CD4-positive, CD25-positive, alpha-beta regulatory T cell (primary cell): ENCODE measurements at regions not wholly inside any gene's neighbourhood (a gene's known extent, or its start where the extent isn't known, plus 50 kb on each side); places are given as distances from the start of the nearest gene placed in this dataset.
A peak's percentile ranks its signal among the peaks of the same experiment; 100 is the strongest.

Experiments used
- ATAC-seq, 2 donors: fragments of 150-1000 bp; cut with Tn5 transposase; one replicate each; pipeline ENCODE4 v1.10.0; 2021; ENCODE audit warnings: low read depth in 2 of 2, moderate number of reproducible peaks in 2 of 2, moderate library complexity in 1 of 2
- DNase-seq, 3 donors: peaks; one replicate each; pipeline versions ENCODE4 v3.0.0 to v3.0.0-alpha.2; 2012 to 2022; ENCODE audit warnings: mixed read lengths in 1 of 3
- H3K27ac ChIP-seq: one replicate; pipeline ENCODE4 v1.7.0; 2013; ENCODE audit warnings: mild to moderate bottlenecking, low read length; ENCODE audit not compliant: insufficient read depth, poor library complexity, severe bottlenecking
- H3K27me3 ChIP-seq: one replicate; pipeline ENCODE4 v1.7.0; 2013; ENCODE audit warnings: low read length; ENCODE audit not compliant: control insufficient read depth, insufficient read depth
- H3K36me3 ChIP-seq: one replicate; pipeline ENCODE4 v1.7.0; 2013; ENCODE audit warnings: mild to moderate bottlenecking, low read length, moderate library complexity; ENCODE audit not compliant: control insufficient read depth, insufficient read depth
- H3K4me1 ChIP-seq: 2 replicates; pipeline ENCODE4 v1.7.0; 2013; ENCODE audit warnings: mild to moderate bottlenecking, low read length; ENCODE audit not compliant: insufficient read depth, control insufficient read depth, poor library complexity, severe bottlenecking
- H3K4me3 ChIP-seq: one replicate; pipeline ENCODE4 v1.7.0; 2013; ENCODE audit warnings: low read depth, mild to moderate bottlenecking, low read length, moderate library complexity
- H3K9me3 ChIP-seq, 2 experiments: 1 replicate in 1 of 2; 2 replicates in 1 of 2; pipeline ENCODE4 v1.7.0; 2013; ENCODE audit warnings: low read length in 2 of 2, mild to moderate bottlenecking in 1 of 2, moderate library complexity in 1 of 2; ENCODE audit not compliant: control insufficient read depth in 2 of 2
- H3K27ac Mint-ChIP-seq, 3 donors: one replicate each; pipeline ENCODE4 v1.8.0; 2020 to 2022; ENCODE audit warnings: mild to moderate bottlenecking in 3 of 3, mixed read lengths in 3 of 3, moderate library complexity in 2 of 3
- H3K27me3 Mint-ChIP-seq: one replicate; pipeline ENCODE4 v1.8.0; 2022; ENCODE audit warnings: mild to moderate bottlenecking, mixed read lengths
- H3K36me3 Mint-ChIP-seq: one replicate; pipeline ENCODE4 v1.8.0; 2020; ENCODE audit warnings: mixed read lengths
- H3K4me1 Mint-ChIP-seq, 4 donors: one replicate each; pipeline ENCODE4 v1.8.0; 2020 to 2022; ENCODE audit warnings: mixed read lengths in 4 of 4, mild to moderate bottlenecking in 1 of 4
- H3K4me3 Mint-ChIP-seq, 4 donors: one replicate each; pipeline ENCODE4 v1.8.0; 2020 to 2022; ENCODE audit warnings: mild to moderate bottlenecking in 4 of 4, mixed read lengths in 4 of 4, moderate library complexity in 3 of 4
- H3K9me3 Mint-ChIP-seq, 7 donors: one replicate each; pipeline ENCODE4 v1.8.0; 2020 to 2022; ENCODE audit warnings: mixed read lengths in 7 of 7, mild to moderate bottlenecking in 3 of 7, moderate library complexity in 2 of 7

DNA sequence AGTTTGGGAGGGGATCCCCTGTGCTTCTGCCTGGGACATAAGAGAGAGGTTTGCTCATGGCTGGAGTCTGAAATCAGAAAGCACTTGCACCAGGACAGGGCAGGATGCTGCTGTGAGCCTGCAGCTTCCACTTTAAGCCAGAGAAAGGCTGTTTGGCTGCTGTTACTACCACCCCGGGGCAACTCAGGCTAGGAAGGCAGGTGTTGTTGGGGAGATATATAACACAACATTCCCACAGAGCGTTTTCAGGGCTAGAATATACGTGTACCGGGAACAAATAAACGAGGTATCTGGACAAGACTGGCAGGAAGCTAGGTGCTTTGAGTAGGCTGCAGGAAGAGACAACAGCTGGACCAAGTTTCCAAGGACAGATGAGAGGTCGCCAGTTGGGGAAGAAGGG lies 313.3 kb upstream of the CCL2 start:
- H3K36me3 ChIP-seq, result no peaks in the 10 kb centered on the region
- H3K9me3 ChIP-seq, result no peaks in the 10 kb centered on the region
- no peak overlapping the region for H3K4me3 ChIP-seq
- no peaks in the 10 kb centered on the region for H3K4me1 Mint-ChIP-seq
- H3K27me3 Mint-ChIP-seq, result peaks cover 4% of the 10 kb centered on the region
- ATAC-seq (no peak), DNase-seq (no peak)
- H3K9me3 Mint-ChIP-seq, result peaks cover 0 to 4% (median 0%) of the 10 kb centered on the region in 7 donors
- H3K4me3 Mint-ChIP-seq, result no peak overlapping the region
- H3K27ac Mint-ChIP-seq, result no peak overlapping the region
- no peaks in the 10 kb centered on the region for H3K36me3 Mint-ChIP-seq
- H3K27ac ChIP-seq, result no peak overlapping the region
- H3K4me1 ChIP-seq, result no peaks in the 10 kb centered on the region
- no peaks in the 10 kb centered on the region for H3K27me3 ChIP-seq

GRCh38 chr17:33942414-33942813 lies 312.7 kb upstream of the CCL2 start:
- Histone ChIP-seq H3K4me3 (no peak overlapping the region), H3K27me3 (no peaks in the 10 kb centered on the region), H3K9me3 (no peaks in the 10 kb centered on the region), H3K36me3 (no peaks in the 10 kb centered on the region), H3K4me1 (no peaks in the 10 kb centered on the region), H3K27ac (no peak overlapping the region)
- no peak overlapping the region for H3K4me3 Mint-ChIP-seq
- peaks cover 4% of the 10 kb centered on the region for H3K27me3 Mint-ChIP-seq
- DNase-seq (no peak), ATAC-seq (no peak)
- H3K36me3 Mint-ChIP-seq, result no peaks in the 10 kb centered on the region
- peaks cover 0 to 4% (median 0%) of the 10 kb centered on the region in 7 donors for H3K9me3 Mint-ChIP-seq
- H3K4me1 Mint-ChIP-seq, result no peaks in the 10 kb centered on the region
- H3K27ac Mint-ChIP-seq, result no peak overlapping the region

GRCh38 chr17:33944412-33944811 lies 310.7 kb upstream of the CCL2 start:
- H3K4me1 ChIP-seq, result no peaks in the 10 kb centered on the region
- Mint-ChIP-seq H3K9me3 (peaks cover 0 to 3% (median 0%) of the 10 kb centered on the region in 7 donors), H3K4me3 (no peak overlapping the region), H3K4me1 (no peaks in the 10 kb centered on the region), H3K36me3 (no peaks in the 10 kb centered on the region), H3K27me3 (peaks cover 4% of the 10 kb centered on the region), H3K27ac (peak overlapping the region in 1 of 3 donors; percentile 45)
- no peak overlapping the region for H3K4me3 ChIP-seq
- no peak overlapping the region for H3K27ac ChIP-seq
- ATAC-seq, result no peak
- no peaks in the 10 kb centered on the region for H3K9me3 ChIP-seq
- no peak for DNase-seq
- H3K27me3 ChIP-seq, result no peaks in the 10 kb centered on the region
- no peaks in the 10 kb centered on the region for H3K36me3 ChIP-seq

- Histone ChIP-seq H3K27ac (no peak overlapping the region), H3K9me3 (no peaks in the 10 kb centered on the region), H3K27me3 (no peaks in the 10 kb centered on the region), H3K4me1 (no peaks in the 10 kb centered on the region), H3K4me3 (no peak overlapping the region), H3K36me3 (no peaks in the 10 kb centered on the region)
- H3K4me3 Mint-ChIP-seq, result no peak overlapping the region
- peaks cover 0 to 3% (median 0%) of the 10 kb centered on the region in 7 donors for H3K9me3 Mint-ChIP-seq
- H3K27me3 Mint-ChIP-seq, result peaks cover 4% of the 10 kb centered on the region
- H3K4me1 Mint-ChIP-seq, result no peaks in the 10 kb centered on the region
- H3K27ac Mint-ChIP-seq, result no peak overlapping the region
- DNase-seq (no peak), ATAC-seq (no peak)
- no peaks in the 10 kb centered on the region for H3K36me3 Mint-ChIP-seq
Measured at GRCh38 chr17:33944826-33945225, 310.3 kb upstream of the CCL2 start.

GRCh38 chr17:33945646-33946546 lies 309.2 kb upstream of the CCL2 start:
- no peaks in the 10 kb centered on the region for H3K27me3 ChIP-seq
- peaks cover under 1% of the 10 kb centered on the region for H3K27me3 Mint-ChIP-seq
- H3K4me3 ChIP-seq, result no peak overlapping the region
- ATAC-seq (no peak), DNase-seq (no peak)
- H3K9me3 ChIP-seq, result no peaks in the 10 kb centered on the region
- H3K9me3 Mint-ChIP-seq, result peaks cover 0 to 4% (median 0%) of the 10 kb centered on the region in 7 donors
- H3K4me1 ChIP-seq, result no peaks in the 10 kb centered on the region
- no peaks in the 10 kb centered on the region for H3K36me3 ChIP-seq
- no peak overlapping the region for H3K27ac Mint-ChIP-seq
- H3K4me1 Mint-ChIP-seq, result no peaks in the 10 kb centered on the region
- no peak overlapping the region for H3K27ac ChIP-seq
- no peaks in the 10 kb centered on the region for H3K36me3 Mint-ChIP-seq
- no peak overlapping the region for H3K4me3 Mint-ChIP-seq

- Histone ChIP-seq H3K27me3 (no peaks in the 10 kb centered on the region), H3K27ac (no peak overlapping the region), H3K4me3 (no peak overlapping the region), H3K4me1 (no peaks in the 10 kb centered on the region), H3K9me3 (no peaks in the 10 kb centered on the region), H3K36me3 (no peaks in the 10 kb centered on the region)
- Mint-ChIP-seq H3K4me1 (no peaks in the 10 kb centered on the region), H3K27ac (no peak overlapping the region), H3K27me3 (no peaks in the 10 kb centered on the region), H3K9me3 (peaks cover 0 to 3% (median 0%) of the 10 kb centered on the region in 7 donors), H3K36me3 (no peaks in the 10 kb centered on the region), H3K4me3 (no peak overlapping the region)
- ATAC-seq, result no peak
- no peak for DNase-seq
Measured at GRCh38 chr17:33947762-33948161, 307.3 kb upstream of the CCL2 start.

DNA sequence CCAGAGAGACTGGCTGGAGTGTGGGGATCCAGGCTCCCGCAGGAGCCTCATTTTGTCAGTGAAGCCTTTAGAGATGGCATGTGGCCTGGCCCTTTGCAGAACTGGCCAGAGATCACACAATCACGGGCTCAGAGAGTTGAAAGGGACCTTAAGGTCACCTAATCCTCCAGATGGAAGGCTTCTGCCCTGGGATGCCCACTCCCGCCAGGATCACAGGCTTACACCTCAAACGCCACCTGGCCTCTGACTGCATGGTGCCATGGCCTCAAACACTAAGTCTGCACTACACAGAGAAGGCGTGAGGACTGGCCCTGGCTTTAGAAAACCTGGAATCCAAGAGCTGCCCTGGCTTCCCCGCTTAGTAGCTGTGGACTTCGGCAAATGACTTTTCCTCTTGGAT lies 306.8 kb upstream of the CCL2 start:
- Mint-ChIP-seq H3K4me3 (no peak overlapping the region), H3K36me3 (no peaks in the 10 kb centered on the region), H3K27ac (no peak overlapping the region), H3K4me1 (no peaks in the 10 kb centered on the region), H3K9me3 (peaks cover 0 to 3% (median 0%) of the 10 kb centered on the region in 7 donors), H3K27me3 (no peaks in the 10 kb centered on the region)
- Histone ChIP-seq H3K4me1 (no peaks in the 10 kb centered on the region), H3K27me3 (no peaks in the 10 kb centered on the region), H3K36me3 (no peaks in the 10 kb centered on the region), H3K27ac (no peak overlapping the region), H3K9me3 (no peaks in the 10 kb centered on the region), H3K4me3 (no peak overlapping the region)
- no peak for ATAC-seq
- no peak for DNase-seq

DNA sequence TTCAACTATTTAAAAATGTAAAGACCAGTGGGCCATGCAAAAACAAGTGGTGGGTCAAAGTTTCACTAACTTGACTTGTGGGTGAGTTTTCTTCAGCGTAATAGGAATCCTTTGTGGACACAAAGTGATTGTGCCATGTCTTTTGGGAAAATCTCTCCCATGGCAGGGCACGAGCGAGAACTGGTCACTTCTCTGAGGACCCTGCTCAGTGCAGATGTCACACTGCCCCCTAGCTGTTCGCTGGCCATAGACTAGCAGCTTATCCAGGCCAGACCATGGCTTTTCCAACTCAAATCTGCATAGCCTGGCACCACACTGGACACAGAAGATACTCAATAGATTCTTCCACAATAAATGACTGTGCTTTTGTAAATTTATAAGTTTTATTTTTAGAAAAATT lies 306.0 kb upstream of the CCL2 start:
- no peak overlapping the region for H3K4me3 Mint-ChIP-seq
- no peaks in the 10 kb centered on the region for H3K4me1 Mint-ChIP-seq
- H3K27ac Mint-ChIP-seq, result no peak overlapping the region

More for the DNA sequence above, 306.0 kb upstream of the CCL2 start:
- no peaks in the 10 kb centered on the region for H3K9me3 ChIP-seq
- no peak overlapping the region for H3K4me3 ChIP-seq
- no peaks in the 10 kb centered on the region for H3K27me3 ChIP-seq
- no peak overlapping the region for H3K27ac ChIP-seq
- Mint-ChIP-seq H3K27me3 (no peaks in the 10 kb centered on the region), H3K9me3 (peaks cover 0 to 6% (median 0%) of the 10 kb centered on the region in 7 donors), H3K36me3 (no peaks in the 10 kb centered on the region)
- H3K4me1 ChIP-seq, result no peaks in the 10 kb centered on the region
- ATAC-seq, result no peak
- DNase-seq, result no peak
- no peaks in the 10 kb centered on the region for H3K36me3 ChIP-seq
